Parathyroid adenoma (tissue), 2 donors: ENCODE measurements at regions not wholly inside any gene's neighbourhood (a gene's known extent, or its start where the extent isn't known, plus 50 kb on each side); places are given as distances from the start of the nearest gene placed in this dataset.

Experiments used
- H2AFZ ChIP-seq: fragments of 300-600 bp; sonication (generic); one replicate; pipeline ENCODE4 v1.7.0; 2017; ENCODE audit warnings: antibody characterized with exemption, mild to moderate bottlenecking
- H3K27ac ChIP-seq: fragments of 300-600 bp; sonication (generic); one replicate; pipeline ENCODE4 v1.7.0; 2017
- H3K27me3 ChIP-seq: fragments of 300-600 bp; sonication (generic); one replicate; pipeline ENCODE4 v1.7.0; 2017; ENCODE audit warnings: low read length; ENCODE audit not compliant: control insufficient read depth, insufficient read depth
- H3K36me3 ChIP-seq: fragments of 300-600 bp; sonication (generic); one replicate; pipeline ENCODE4 v1.7.0; 2017; ENCODE audit warnings: low read length; ENCODE audit not compliant: control insufficient read depth, insufficient read depth
- H3K4me1 ChIP-seq: fragments of 300-600 bp; sonication (generic); one replicate; pipeline ENCODE4 v1.7.0; 2017; ENCODE audit warnings: control low read depth
- H3K4me2 ChIP-seq: fragments of 300-600 bp; sonication (generic); one replicate; pipeline ENCODE4 v1.7.0; 2017; ENCODE audit warnings: low read length
- H3K4me3 ChIP-seq: fragments of 300-600 bp; sonication (generic); one replicate; pipeline ENCODE4 v1.7.0; 2017; ENCODE audit warnings: low read depth, low read length
- H3K79me2 ChIP-seq: fragments of 300-600 bp; sonication (generic); one replicate; pipeline ENCODE4 v1.7.0; 2017; ENCODE audit warnings: control low read depth
- H3K9ac ChIP-seq: fragments of 300-600 bp; sonication (generic); one replicate; pipeline ENCODE4 v1.7.0; 2017; ENCODE audit warnings: mild to moderate bottlenecking
- H3K9me3 ChIP-seq: fragments of 300-600 bp; sonication (generic); one replicate; pipeline ENCODE4 v1.7.0; 2017; ENCODE audit warnings: low read length; ENCODE audit not compliant: control insufficient read depth
- CTCF ChIP-seq: fragments of 300-600 bp; sonication (generic); IDR thresholded peaks from one replicate; pipeline ENCODE4 v1.7.0; 2017; ENCODE audit warnings: antibody characterized with exemption, mild to moderate bottlenecking
- donor health status: primary hyperparathyroidism.

DNA sequence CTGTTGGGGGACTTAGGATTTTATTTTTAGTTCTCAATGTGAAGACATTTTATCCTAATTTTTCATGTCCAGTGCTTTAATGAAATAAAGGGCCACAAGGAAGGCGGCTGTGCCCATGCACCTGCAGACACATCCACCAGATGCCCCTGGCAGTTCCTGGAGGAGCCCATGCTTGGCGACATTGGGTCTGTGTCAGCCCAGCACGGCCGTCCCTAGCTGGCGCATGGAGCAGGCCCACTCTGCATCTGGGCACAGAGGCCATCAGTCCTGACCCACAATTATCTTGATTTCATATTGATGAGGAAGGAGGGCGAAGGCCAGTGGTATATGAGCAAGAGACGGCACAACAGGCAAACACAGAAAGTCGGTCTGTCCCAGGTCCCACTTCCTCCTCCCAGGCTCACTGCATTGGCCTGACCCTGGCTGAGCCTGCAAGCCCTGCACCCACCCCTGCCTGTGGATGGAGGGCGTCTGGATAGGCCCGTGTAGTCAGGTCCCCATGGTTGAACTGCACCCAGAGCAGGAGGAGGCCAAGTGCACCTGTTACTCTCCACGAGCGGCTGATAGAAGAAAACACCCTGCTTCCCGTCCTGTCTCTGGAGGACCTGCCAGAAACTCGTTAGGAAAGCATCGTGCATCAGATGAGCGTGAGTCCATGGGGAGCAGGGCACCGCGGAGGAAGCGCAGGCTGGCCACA is 296.9 kb downstream of the BRD1 start:
- Histone ChIP-seq H3K79me2 (no peaks in the 10 kb centered on the region), H3K36me3 (no peaks in the 10 kb centered on the region), H2AFZ (no peak overlapping the region), H3K4me2 (no peak overlapping the region), H3K9me3 (no peaks in the 10 kb centered on the region), H3K4me1 (no peaks in the 10 kb centered on the region), H3K27me3 (no peaks in the 10 kb centered on the region), H3K9ac (no peak overlapping the region), H3K4me3 (no peak overlapping the region), H3K27ac (no peak overlapping the region)
- no peak for TF ChIP-seq CTCF

GRCh38 chr22:49528420-49528720 is 299.3 kb downstream of the BRD1 start:
- no peaks in the 10 kb centered on the region for H3K36me3 ChIP-seq
- no peak overlapping the region for H3K4me2 ChIP-seq
- no peak overlapping the region for H3K27ac ChIP-seq
- TF ChIP-seq CTCF: no peak
- H3K27me3 ChIP-seq: no peaks in the 10 kb centered on the region
- H3K4me3 ChIP-seq: no peak overlapping the region
- H3K9me3 ChIP-seq: no peaks in the 10 kb centered on the region
- H2AFZ ChIP-seq: no peak overlapping the region
- H3K79me2 ChIP-seq: no peaks in the 10 kb centered on the region
- no peaks in the 10 kb centered on the region for H3K4me1 ChIP-seq
- no peak overlapping the region for H3K9ac ChIP-seq

- no peak overlapping the region for H3K9ac ChIP-seq
- no peaks in the 10 kb centered on the region for H3K4me1 ChIP-seq
- no peaks in the 10 kb centered on the region for H3K36me3 ChIP-seq
- no peaks in the 10 kb centered on the region for H3K79me2 ChIP-seq
- H3K27ac ChIP-seq: no peak overlapping the region
- no peak overlapping the region for H3K4me2 ChIP-seq
- H2AFZ ChIP-seq: no peak overlapping the region
- no peaks in the 10 kb centered on the region for H3K27me3 ChIP-seq
- H3K4me3 ChIP-seq: no peak overlapping the region
- H3K9me3 ChIP-seq: no peaks in the 10 kb centered on the region
- TF ChIP-seq CTCF: no peak
Observed at GRCh38 chr22:49527611-49528419, 299.9 kb downstream of the BRD1 start.

DNA sequence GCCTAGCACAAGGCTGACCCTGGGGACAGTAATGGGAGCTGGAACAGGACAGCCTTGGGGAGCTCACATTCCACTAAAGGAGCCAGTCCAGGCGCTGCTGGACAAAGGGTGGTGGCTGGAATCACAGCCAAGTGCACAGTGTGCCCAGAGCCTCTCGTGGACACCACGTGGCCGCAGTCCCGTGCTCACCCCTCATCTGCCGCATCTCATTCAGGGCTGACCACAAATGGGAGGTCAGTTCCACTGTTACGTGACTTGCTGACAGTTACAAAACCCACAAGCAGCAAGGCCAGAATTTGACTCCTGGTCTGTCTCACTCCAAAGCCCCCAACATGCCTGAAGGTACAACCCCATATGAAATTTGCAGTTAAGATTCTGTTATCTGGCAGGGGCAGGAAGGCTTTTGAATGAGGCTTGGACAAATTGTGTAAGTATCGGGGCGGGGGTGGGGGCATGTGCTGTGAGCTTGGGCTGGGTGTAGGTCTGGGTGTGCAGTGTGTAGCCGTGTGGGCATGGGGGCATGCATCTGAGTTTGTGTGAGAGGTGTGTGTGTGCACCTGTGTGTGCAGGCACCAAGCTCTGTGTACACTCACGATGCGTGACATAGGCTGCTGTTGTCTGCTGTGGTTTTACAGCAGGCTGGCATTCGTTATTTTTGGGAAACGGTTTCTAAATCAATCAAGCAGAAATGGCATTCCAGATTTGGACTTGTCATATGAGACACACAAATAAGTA is 301.7 kb downstream of the BRD1 start:
- no peak overlapping the region for H3K9ac ChIP-seq
- H2AFZ ChIP-seq: no peak overlapping the region
- no peaks in the 10 kb centered on the region for H3K4me1 ChIP-seq
- H3K79me2 ChIP-seq: no peaks in the 10 kb centered on the region
- no peak overlapping the region for H3K27ac ChIP-seq
- H3K4me2 ChIP-seq: no peak overlapping the region
- no peaks in the 10 kb centered on the region for H3K27me3 ChIP-seq
- H3K9me3 ChIP-seq: no peaks in the 10 kb centered on the region
- H3K36me3 ChIP-seq: no peaks in the 10 kb centered on the region
- TF ChIP-seq CTCF: no peak
- H3K4me3 ChIP-seq: no peak overlapping the region
